ENCODE measurements at regions not wholly inside any gene's neighbourhood (a gene's known extent, or its start where the extent isn't known, plus 50 kb on each side); places are given as distances from the start of the nearest gene placed in this dataset.

- H3K27me3 ChIP-seq (ENCODE audit: low read depth): no peaks in the 10 kb centered on the region
- H3K27ac ChIP-seq: no peak overlapping the region
- H3K4me1 ChIP-seq: no peaks in the 10 kb centered on the region
- no peaks in the 10 kb centered on the region for H3K9me3 ChIP-seq
- no peak for TF ChIP-seq CTCF (IDR thresholded peaks at IDR 0.05)
- no peak for ATAC-seq
- H3K36me3 ChIP-seq: no peaks in the 10 kb centered on the region
- intact Hi-C loops (cut with DNase I): no loop called here
- no peak for DNase-seq
- H3K4me3 ChIP-seq: no peak overlapping the region
These were observed 301.5 kb upstream of the ELAVL2 start for GRCh38 chr9:24127519-24127918.

GRCh38 chr9:24118190-24118589 lies 292.1 kb upstream of the ELAVL2 start:
- H3K27ac ChIP-seq: no peak overlapping the region
- no peaks in the 10 kb centered on the region for H3K9me3 ChIP-seq
- ATAC-seq (no peak), DNase-seq (no peak)
- H3K4me3 ChIP-seq: no peak overlapping the region
- no peaks in the 10 kb centered on the region for H3K27me3 ChIP-seq (ENCODE audit: low read depth)
- H3K4me1 ChIP-seq: no peaks in the 10 kb centered on the region
- no peak for TF ChIP-seq CTCF (IDR thresholded peaks at IDR 0.05)
- intact Hi-C loops (cut with DNase I): no loop called here
- H3K36me3 ChIP-seq: no peaks in the 10 kb centered on the region

- no peak overlapping the region for H3K4me3 ChIP-seq
- H3K27ac ChIP-seq: no peak overlapping the region
- H3K9me3 ChIP-seq: peaks cover 10% of the 10 kb centered on the region
- no peaks in the 10 kb centered on the region for H3K4me1 ChIP-seq
- no peak for TF ChIP-seq CTCF (IDR thresholded peaks at IDR 0.05)
- no peaks in the 10 kb centered on the region for H3K36me3 ChIP-seq
- H3K27me3 ChIP-seq (ENCODE audit: low read depth): no peaks in the 10 kb centered on the region
- DNase-seq (no peak), ATAC-seq (no peak)
- intact Hi-C loops (cut with DNase I): no loop called here
These were observed 270.7 kb upstream of the ELAVL2 start for GRCh38 chr9:24096756-24097155.

GRCh38 chr9:24095246-24095645 lies 269.2 kb upstream of the ELAVL2 start:
- intact Hi-C loops (cut with DNase I): no loop called here
- Histone ChIP-seq H3K27ac (no peak overlapping the region), H3K9me3 (peaks cover 10% of the 10 kb centered on the region), H3K27me3 (ENCODE audit: low read depth) (no peaks in the 10 kb centered on the region), H3K36me3 (no peaks in the 10 kb centered on the region), H3K4me3 (no peak overlapping the region), H3K4me1 (no peaks in the 10 kb centered on the region)
- ATAC-seq (no peak), DNase-seq (no peak)
- TF ChIP-seq CTCF (IDR thresholded peaks at IDR 0.05): no peak

GRCh38 chr9:24090566-24090965 lies 264.5 kb upstream of the ELAVL2 start:
- intact Hi-C loops (cut with DNase I): no loop called here
- ATAC-seq (no peak), DNase-seq (no peak)
- H3K4me3 ChIP-seq: no peak overlapping the region
- peaks cover 14% of the 10 kb centered on the region for H3K9me3 ChIP-seq
- no peak for TF ChIP-seq CTCF (IDR thresholded peaks at IDR 0.05)
- H3K4me1 ChIP-seq: no peaks in the 10 kb centered on the region
- H3K27me3 ChIP-seq (ENCODE audit: low read depth): no peaks in the 10 kb centered on the region
- H3K27ac ChIP-seq: no peak overlapping the region
- H3K36me3 ChIP-seq: no peaks in the 10 kb centered on the region

- ATAC-seq: no peak
- H3K36me3 ChIP-seq: no peaks in the 10 kb centered on the region
- no peak overlapping the region for H3K4me3 ChIP-seq
- intact Hi-C loops (cut with DNase I): no loop called here
- H3K9me3 ChIP-seq: no peaks in the 10 kb centered on the region
- H3K27me3 ChIP-seq (ENCODE audit: low read depth): no peaks in the 10 kb centered on the region
- H3K4me1 ChIP-seq: no peaks in the 10 kb centered on the region
- DNase-seq: no peak
- TF ChIP-seq CTCF (IDR thresholded peaks at IDR 0.05): no peak
- no peak overlapping the region for H3K27ac ChIP-seq
These were observed 247.6 kb upstream of the ELAVL2 start for GRCh38 chr9:24073666-24074065.
